COLO668 (cell line): ENCODE measurements at regions not wholly inside any gene's neighbourhood (a gene's known extent, or its start where the extent isn't known, plus 50 kb on each side); places are given as distances from the start of the nearest gene placed in this dataset.
"Not testable (repeated sequence)": the region's sequence is repeated elsewhere in the genome, so short reads cannot be mapped to it uniquely, and the experiment has no call there.

Experiments
- DNase-seq: peaks from one replicate; lab custom pipeline; 2025; ENCODE audit not compliant: unreplicated experiment; lab: John Stamatoyannopoulos, UW

- no peak for DNase-seq
Measured at GRCh38 chr13:97520061-97520460, 86.1 kb downstream of the RAP2A start.

- DNase-seq: no peak
Measured at GRCh38 chr13:97520866-97521265, 86.9 kb downstream of the RAP2A start.

- no peak for DNase-seq
Measured at GRCh38 chr13:97521726-97522125, 87.8 kb downstream of the RAP2A start.

GRCh38 chr13:97522243-97522642 is 88.3 kb downstream of the RAP2A start:
- no peak for DNase-seq

- no peak for DNase-seq
Measured at GRCh38 chr13:97526556-97526955, 92.6 kb downstream of the RAP2A start.

DNA sequence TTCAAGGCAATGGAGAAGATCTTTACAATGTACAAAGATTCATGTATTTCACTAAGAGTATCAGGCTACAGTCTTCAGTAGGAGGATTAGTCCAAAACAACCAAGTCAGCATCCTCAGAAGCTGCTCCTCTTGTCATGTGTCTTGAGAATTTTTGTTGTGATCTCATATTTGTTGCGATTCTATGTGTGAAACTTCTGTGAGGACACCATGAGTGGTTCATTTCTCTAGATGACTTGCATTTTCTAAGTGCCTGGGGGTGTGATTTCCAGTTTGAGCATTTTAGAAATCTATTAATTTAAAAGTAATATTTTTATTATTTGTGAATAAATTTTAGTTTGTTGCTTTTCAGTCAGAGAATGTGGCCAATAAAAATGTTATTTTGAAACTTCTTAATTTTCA is 94.5 kb downstream of the RAP2A start:
- DNase-seq: no peak

- no peak for DNase-seq
Measured at GRCh38 chr13:97534540-97534939, 100.6 kb downstream of the RAP2A start.

DNA sequence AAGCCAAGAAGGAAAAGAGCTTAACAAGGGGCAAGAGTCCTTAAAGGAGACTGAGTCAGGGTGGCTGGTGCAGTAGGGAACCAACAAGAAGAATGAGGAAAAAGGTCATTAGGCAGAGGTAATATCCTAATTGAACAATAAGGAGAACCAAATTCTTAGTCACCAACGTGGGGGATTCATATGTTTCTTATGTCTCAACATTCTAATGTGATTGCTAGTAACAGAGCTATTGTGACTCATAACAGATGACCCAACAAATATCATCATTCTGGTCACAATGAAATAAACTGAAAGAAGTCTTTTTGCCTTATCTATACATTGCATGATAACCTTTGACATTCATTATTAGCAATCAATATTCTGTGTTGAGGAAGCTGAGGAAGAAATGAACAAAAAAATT is 101.6 kb downstream of the RAP2A start:
- DNase-seq: no peak

GRCh38 chr13:97537110-97537509 is 103.1 kb downstream of the RAP2A start:
- no peak for DNase-seq

- DNase-seq: no peak
Measured at GRCh38 chr13:97538203-97538602, 104.2 kb downstream of the RAP2A start.

- DNase-seq: no peak
Measured at GRCh38 chr13:97539651-97540610, 106.0 kb downstream of the RAP2A start.

GRCh38 chr13:97540696-97541095 is 106.7 kb downstream of the RAP2A start:
- DNase-seq: no peak

DNA sequence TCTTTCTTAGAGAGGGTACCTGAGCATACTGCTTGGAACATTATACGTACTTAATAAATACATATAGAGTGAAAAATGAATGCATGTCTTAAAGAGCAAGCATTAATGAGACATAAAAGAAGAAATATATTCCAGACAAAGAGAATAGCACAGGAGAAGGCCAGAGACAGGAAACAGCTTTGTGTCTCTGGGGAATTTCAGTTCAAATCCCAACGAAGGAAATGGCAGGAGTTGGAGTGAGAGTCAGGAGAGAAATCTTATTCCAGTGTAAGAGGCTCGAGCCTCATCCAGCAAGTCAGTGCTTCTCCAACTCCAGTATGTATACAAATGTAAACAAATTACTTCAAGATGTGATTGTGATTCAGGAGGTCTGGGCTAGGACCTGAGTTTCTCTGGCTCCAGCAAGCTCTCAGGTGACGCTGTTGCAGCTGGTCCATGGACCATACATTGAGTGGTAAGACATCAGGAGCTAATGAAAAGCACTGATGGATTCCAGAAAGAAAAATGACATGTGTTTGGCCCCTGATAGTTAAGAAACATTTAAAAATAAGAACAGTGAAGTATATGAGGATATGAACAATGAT is 108.2 kb downstream of the RAP2A start:
- DNase-seq: no peak

- DNase-seq: no peak
Measured at GRCh38 chr13:97544031-97544765, 110.2 kb downstream of the RAP2A start.

DNA sequence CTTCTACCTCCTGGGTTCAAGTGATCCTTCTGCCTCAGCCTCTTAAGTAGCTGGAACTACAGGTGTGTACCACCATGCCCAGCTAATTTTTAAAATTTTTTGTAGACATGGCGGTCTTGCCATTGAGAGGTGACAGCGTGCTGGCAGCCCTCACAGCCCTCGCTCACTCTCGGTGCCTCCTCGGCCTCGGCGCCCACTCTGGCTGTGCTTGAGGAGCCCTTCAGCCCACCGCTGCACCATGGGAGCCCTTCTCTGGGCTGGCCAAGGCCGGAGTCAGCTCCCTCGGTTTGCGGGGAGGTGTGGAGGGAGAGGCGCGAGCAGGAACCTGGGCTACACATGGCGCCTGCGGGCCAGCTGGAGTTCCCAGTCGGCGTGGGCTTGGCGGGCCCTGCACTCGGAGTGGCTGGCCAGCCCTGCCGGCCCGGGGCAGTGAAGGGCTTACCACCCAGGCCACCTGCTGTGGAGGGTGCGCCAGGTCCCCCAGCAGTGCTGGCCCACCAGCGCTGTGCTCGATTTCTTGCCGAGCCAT is 111.1 kb downstream of the RAP2A start:
- not testable (repeated sequence) for DNase-seq

DNA sequence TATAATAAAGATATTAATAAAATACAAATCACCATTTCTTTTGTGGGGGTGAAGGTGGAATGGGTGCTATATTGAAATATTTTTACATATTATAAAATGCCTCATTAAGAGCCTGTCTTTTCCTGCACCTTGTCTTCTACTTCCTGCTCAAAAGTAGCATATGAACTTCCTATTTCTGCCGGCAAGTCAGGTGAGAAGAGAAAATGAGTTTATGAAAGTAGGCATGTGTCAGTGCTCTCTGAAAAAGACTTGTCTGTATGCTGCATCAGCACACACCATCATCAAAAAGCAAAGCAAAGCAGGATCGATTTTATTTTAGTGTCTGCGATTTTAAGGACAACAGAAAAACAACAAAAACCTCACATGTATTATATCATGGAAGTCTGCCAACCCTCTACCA is 114.2 kb downstream of the RAP2A start:
- no peak for DNase-seq

- DNase-seq: no peak
Measured at GRCh38 chr13:97548711-97549110, 114.7 kb downstream of the RAP2A start.

GRCh38 chr13:97549201-97549600 is 115.2 kb downstream of the RAP2A start:
- DNase-seq: no peak

GRCh38 chr13:97554496-97554895 is 120.5 kb downstream of the RAP2A start:
- DNase-seq: no peak

DNA sequence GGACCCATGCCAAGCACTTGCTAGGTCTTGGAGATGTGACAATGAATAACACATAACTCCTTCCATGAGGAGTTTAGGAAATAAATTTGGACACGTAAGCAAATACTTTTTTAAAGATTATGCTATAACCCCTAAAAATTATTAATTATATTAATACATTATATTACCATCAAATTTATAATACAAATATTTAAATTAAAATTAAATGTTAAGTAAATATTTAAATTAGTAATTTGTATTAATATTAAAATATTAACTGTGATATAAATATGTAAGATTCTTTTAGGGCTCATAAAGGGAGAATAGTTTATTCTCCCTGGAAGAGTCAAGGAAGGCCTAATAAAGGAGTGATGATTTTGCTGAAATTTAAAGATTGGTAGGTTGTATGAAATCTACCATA is 121.1 kb downstream of the RAP2A start:
- DNase-seq: no peak

- DNase-seq: no peak
Measured at GRCh38 chr13:97559030-97559429, 125.1 kb downstream of the RAP2A start.

- no peak for DNase-seq
Measured at GRCh38 chr13:97559981-97560380, 126.0 kb downstream of the RAP2A start.
